ENCODE measurements at regions not wholly inside any gene's neighbourhood (a gene's known extent, or its start where the extent isn't known, plus 50 kb on each side); places are given as distances from the start of the nearest gene placed in this dataset.

DNA sequence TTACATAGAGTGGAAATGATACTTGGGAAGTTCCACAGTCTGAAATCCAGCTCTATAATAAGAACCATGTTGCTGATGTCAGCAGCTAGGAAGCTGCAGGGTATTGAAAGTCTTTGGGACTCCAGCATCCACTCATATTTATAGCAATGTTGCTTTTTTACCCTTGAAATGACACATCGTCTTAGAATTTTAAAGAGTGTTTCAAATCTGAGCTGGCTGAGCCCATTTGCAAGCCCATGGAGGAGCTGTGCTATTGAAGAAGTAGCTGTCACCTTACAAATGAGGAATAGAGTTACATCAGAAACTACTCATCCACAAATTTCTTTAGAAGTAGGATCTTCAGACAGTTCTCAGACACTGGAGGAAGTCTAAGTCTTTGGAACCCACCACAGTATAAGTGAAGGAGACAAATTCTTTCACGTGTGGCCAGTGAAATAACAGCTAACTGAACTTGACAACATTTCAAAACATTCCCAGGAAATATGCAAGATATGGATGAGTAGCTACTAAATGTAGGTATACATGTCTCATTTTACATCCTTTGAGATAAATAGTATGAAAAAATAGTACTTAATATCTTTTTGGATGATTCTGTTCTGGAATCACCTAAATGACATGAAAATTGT, 203.6 kb downstream of the ZNF365 start:
- ChIA-PET POLR2A (ENCODE audit: unreplicated experiment) (no interaction called here), CTCF (no interaction called here)
- DNase-seq, result no peak
- no peaks in the 10 kb centered on the region for H3K9me2 ChIP-seq (replicated peaks; ENCODE audit: low read length)
- TF ChIP-seq, protein P1, sequence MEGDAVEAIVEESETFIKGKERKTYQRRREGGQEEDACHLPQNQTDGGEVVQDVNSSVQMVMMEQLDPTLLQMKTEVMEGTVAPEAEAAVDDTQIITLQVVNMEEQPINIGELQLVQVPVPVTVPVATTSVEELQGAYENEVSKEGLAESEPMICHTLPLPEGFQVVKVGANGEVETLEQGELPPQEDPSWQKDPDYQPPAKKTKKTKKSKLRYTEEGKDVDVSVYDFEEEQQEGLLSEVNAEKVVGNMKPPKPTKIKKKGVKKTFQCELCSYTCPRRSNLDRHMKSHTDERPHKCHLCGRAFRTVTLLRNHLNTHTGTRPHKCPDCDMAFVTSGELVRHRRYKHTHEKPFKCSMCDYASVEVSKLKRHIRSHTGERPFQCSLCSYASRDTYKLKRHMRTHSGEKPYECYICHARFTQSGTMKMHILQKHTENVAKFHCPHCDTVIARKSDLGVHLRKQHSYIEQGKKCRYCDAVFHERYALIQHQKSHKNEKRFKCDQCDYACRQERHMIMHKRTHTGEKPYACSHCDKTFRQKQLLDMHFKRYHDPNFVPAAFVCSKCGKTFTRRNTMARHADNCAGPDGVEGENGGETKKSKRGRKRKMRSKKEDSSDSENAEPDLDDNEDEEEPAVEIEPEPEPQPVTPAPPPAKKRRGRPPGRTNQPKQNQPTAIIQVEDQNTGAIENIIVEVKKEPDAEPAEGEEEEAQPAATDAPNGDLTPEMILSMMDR (conservative IDR thresholded peaks at IDR 0.05; ENCODE audit: low read depth, low read length), result no peak
- no peak for TF ChIP-seq EZH2phosphoT487 (IDR thresholded peaks at IDR 0.05; ENCODE audit: borderline replicate concordance, low read length)
- TF ChIP-seq EZH2 (IDR thresholded peaks at IDR 0.05; ENCODE audit: low read length, unreplicated experiment), result no peak
- no peaks in the 10 kb centered on the region for H3K79me2 ChIP-seq (ENCODE audit: low read length)
- no TSS peak for BruUV-seq (replicated peaks)
- no peak overlapping the region for H2AFZ ChIP-seq (ENCODE audit: low read length)
- H3K9ac ChIP-seq (ENCODE audit: low read length), result no peak overlapping the region
- no peak for ATAC-seq
- H3F3A ChIP-seq (ENCODE audit: low read length, unreplicated experiment), result no peaks in the 10 kb centered on the region
- no peaks in the 10 kb centered on the region for H4K20me1 ChIP-seq (ENCODE audit: low read length)
- no peak overlapping the region for H3K4me3 ChIP-seq (ENCODE audit: low read length)
- no peaks in the 10 kb centered on the region for H3K9me3 ChIP-seq (ENCODE audit: low read length)
- peaks cover 4% of the 10 kb centered on the region for H3K4me1 ChIP-seq (ENCODE audit: insufficient read depth, low read length)
- H3K27me3 ChIP-seq (ENCODE audit: low read length), result no peaks in the 10 kb centered on the region
- H3K4me2 ChIP-seq (ENCODE audit: low read length), result no peak overlapping the region
- no peak overlapping the region for H3K27ac ChIP-seq (ENCODE audit: low read length)
- no peaks in the 10 kb centered on the region for H3K36me3 ChIP-seq (ENCODE audit: low read depth, low read length)
- intact Hi-C loops (cut with micrococcal nuclease), result no loop called here

DNA sequence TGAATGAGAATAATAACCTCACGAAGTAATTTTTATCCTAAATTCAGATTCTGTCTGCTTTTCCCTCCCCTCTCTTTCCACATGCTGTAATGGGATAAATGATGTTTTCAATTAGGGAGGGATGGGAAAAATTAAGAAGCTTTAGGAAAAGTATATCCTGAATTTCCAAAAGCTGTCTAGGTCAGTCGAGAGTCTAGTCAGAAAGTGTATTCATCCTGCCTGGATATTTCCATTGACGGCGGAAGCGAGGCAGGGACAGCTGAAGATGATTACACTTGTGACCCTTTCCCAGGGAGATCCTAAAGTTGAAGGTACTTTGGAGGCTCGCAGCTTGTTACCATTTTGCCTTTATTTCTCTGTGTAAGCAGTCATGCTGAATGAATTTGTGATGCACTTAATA, 204.1 kb downstream of the ZNF365 start:
- H3K4me1 ChIP-seq (ENCODE audit: insufficient read depth, low read length), result peaks cover 9% of the 10 kb centered on the region
- H3K27ac ChIP-seq (ENCODE audit: low read length), result no peak overlapping the region
- no peak overlapping the region for H3K9ac ChIP-seq (ENCODE audit: low read length)
- ChIA-PET POLR2A (ENCODE audit: unreplicated experiment) (no interaction called here), CTCF (no interaction called here)
- no peak overlapping the region for H3K4me2 ChIP-seq (ENCODE audit: low read length)
- no peaks in the 10 kb centered on the region for H4K20me1 ChIP-seq (ENCODE audit: low read length)
- no peaks in the 10 kb centered on the region for H3K79me2 ChIP-seq (ENCODE audit: low read length)
- ATAC-seq (no peak), DNase-seq (no peak)
- no peaks in the 10 kb centered on the region for H3K27me3 ChIP-seq (ENCODE audit: low read length)
- no peaks in the 10 kb centered on the region for H3K36me3 ChIP-seq (ENCODE audit: low read depth, low read length)
- no peak for TF ChIP-seq EZH2 (IDR thresholded peaks at IDR 0.05; ENCODE audit: low read length, unreplicated experiment)
- TF ChIP-seq, protein P1 (conservative IDR thresholded peaks at IDR 0.05; ENCODE audit: low read depth, low read length), result no peak
- TF ChIP-seq EZH2phosphoT487 (IDR thresholded peaks at IDR 0.05; ENCODE audit: borderline replicate concordance, low read length), result no peak
- no peak overlapping the region for H2AFZ ChIP-seq (ENCODE audit: low read length)
- no TSS peak for BruUV-seq (replicated peaks)
- no peaks in the 10 kb centered on the region for H3F3A ChIP-seq (ENCODE audit: low read length, unreplicated experiment)
- H3K9me3 ChIP-seq (ENCODE audit: low read length), result no peaks in the 10 kb centered on the region
- no peaks in the 10 kb centered on the region for H3K9me2 ChIP-seq (replicated peaks; ENCODE audit: low read length)
- intact Hi-C loops (cut with micrococcal nuclease), result no loop called here
- no peak overlapping the region for H3K4me3 ChIP-seq (ENCODE audit: low read length)

DNA sequence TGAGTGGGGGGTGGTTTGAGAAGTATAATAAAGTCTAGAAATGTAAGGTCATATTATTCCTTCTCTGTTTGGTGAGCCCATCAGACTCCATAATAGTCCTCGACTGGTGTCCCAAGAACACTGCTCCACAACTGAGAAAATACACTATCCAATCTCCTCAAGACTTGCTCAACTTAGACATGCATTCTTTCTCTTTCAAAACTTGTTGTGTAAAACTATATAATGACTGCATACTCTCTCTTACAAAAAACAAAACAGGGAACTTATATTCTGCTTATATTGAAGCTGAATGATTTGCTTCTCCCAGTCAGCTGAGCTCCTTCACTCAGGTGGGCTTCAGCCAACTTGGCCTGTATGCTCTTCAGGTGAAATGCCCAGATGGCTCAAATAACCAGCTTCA, 204.7 kb downstream of the ZNF365 start:
- Histone ChIP-seq H3K36me3 (ENCODE audit: low read depth, low read length) (no peaks in the 10 kb centered on the region), H3K4me2 (ENCODE audit: low read length) (no peak overlapping the region), H3K9me2 (replicated peaks; ENCODE audit: low read length) (no peaks in the 10 kb centered on the region), H3K9ac (ENCODE audit: low read length) (no peak overlapping the region), H3K4me1 (ENCODE audit: insufficient read depth, low read length) (peaks cover 11% of the 10 kb centered on the region), H4K20me1 (ENCODE audit: low read length) (no peaks in the 10 kb centered on the region), H3K27ac (ENCODE audit: low read length) (no peak overlapping the region), H2AFZ (ENCODE audit: low read length) (no peak overlapping the region), H3K27me3 (ENCODE audit: low read length) (no peaks in the 10 kb centered on the region), H3K9me3 (ENCODE audit: low read length) (no peaks in the 10 kb centered on the region), H3K4me3 (ENCODE audit: low read length) (no peak overlapping the region), H3K79me2 (ENCODE audit: low read length) (no peaks in the 10 kb centered on the region), H3F3A (ENCODE audit: low read length, unreplicated experiment) (no peaks in the 10 kb centered on the region)
- no TSS peak for BruUV-seq (replicated peaks)
- ATAC-seq, result no peak
- TF ChIP-seq, protein P1 (conservative IDR thresholded peaks at IDR 0.05; ENCODE audit: low read depth, low read length), result no peak
- no peak for TF ChIP-seq EZH2 (IDR thresholded peaks at IDR 0.05; ENCODE audit: low read length, unreplicated experiment)
- TF ChIP-seq EZH2phosphoT487 (IDR thresholded peaks at IDR 0.05; ENCODE audit: borderline replicate concordance, low read length), result no peak
- POLR2A ChIA-PET (ENCODE audit: unreplicated experiment), result no interaction called here
- DNase-seq, result no peak
- CTCF ChIA-PET, result no interaction called here
- intact Hi-C loops (cut with micrococcal nuclease), result no loop called here
